H1 (cell line): ENCODE measurements at regions not wholly inside any gene's neighbourhood (a gene's known extent, or its start where the extent isn't known, plus 50 kb on each side); places are given as distances from the start of the nearest gene placed in this dataset.

ENCODE experiments used
- CBX5 ChIP-seq: fragments of 300-800, 300-1000 bp; sonication (generic); IDR thresholded peaks from 2 replicates; pipeline ENCODE4 v1.7.1; 2016; ENCODE audit warnings: antibody characterized with exemption, low read length, low read depth
- MAFK ChIP-seq: IDR thresholded peaks from 2 replicates; pipeline ENCODE4 v1.6.1; 2012; ENCODE audit warnings: low read depth, mild to moderate bottlenecking, improper control_type of control experiment, low read length
- POLR2A ChIP-seq, 2 experiments: IDR thresholded peaks; 1 replicate in 1 of 2; 2 replicates in 1 of 2; pipeline ENCODE4 v1.6.1; 2011; ENCODE audit warnings: low read depth in 2 of 2, low read length in 2 of 2, mild to moderate bottlenecking in 2 of 2; ENCODE audit errors: control extremely low read depth in 1 of 2
- TF ChIP-seq, protein P1 (sequence below): IDR thresholded peaks from 2 replicates; pipeline ENCODE4 v1.6.1; 2012; ENCODE audit warnings: low read length, inconsistent platforms

DNA sequence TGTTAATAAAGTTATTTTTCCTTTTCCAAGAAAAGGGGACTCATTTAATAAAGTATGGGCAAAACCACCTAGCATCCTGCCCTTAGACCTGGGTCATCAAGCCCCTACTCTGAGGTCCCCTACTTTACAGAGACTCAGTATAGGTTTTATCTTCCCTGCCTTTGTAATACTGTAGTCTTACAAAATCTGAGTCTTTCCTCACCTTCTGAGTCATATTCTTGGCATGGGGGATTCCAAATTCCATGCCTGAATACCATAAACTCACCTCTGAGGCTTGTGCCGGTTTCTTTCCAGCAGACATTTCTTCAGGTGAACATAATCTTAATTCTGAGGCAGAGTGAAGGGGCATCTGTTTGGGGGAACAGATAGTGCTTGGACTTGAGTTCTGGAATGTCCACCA is 282.5 kb downstream of the KCNA4 start (continued):
- TF ChIP-seq, protein P1, sequence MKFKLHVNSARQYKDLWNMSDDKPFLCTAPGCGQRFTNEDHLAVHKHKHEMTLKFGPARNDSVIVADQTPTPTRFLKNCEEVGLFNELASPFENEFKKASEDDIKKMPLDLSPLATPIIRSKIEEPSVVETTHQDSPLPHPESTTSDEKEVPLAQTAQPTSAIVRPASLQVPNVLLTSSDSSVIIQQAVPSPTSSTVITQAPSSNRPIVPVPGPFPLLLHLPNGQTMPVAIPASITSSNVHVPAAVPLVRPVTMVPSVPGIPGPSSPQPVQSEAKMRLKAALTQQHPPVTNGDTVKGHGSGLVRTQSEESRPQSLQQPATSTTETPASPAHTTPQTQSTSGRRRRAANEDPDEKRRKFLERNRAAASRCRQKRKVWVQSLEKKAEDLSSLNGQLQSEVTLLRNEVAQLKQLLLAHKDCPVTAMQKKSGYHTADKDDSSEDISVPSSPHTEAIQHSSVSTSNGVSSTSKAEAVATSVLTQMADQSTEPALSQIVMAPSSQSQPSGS: no peak
- TF ChIP-seq CBX5: no peak
- TF ChIP-seq POLR2A (IDR thresholded peaks at IDR 0.05; ENCODE audit: control extremely low read depth in 1 of 2, low read depth in 2 of 2, low read length in 2 of 2): no peak
- TF ChIP-seq MAFK: no peak
